ENCODE measurements at regions not wholly inside any gene's neighbourhood (a gene's known extent, or its start where the extent isn't known, plus 50 kb on each side); places are given as distances from the start of the nearest gene placed in this dataset.

DNA sequence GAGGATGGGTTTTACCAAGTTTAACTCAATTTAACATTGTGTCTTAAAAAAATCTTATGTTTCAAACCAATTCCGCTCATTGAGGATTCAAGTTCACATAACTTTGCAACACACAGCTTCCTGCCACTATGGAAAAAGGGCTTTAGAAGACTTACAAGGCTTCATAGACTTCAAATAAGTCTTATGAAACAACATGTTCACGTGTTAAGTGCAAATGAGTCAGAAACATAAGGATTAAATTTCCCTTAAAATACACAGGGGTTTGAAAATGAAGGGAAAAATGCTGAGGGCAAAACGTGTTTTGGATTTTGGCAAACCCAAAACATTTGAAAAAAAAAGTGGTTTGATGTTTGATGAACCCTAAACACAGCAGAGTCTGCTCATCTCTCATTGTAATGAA, 364.8 kb downstream of the BMP4 start:
- Histone ChIP-seq H3K79me2 (ENCODE audit: control insufficient read depth, insufficient read depth, low read length) (no peaks in the 10 kb centered on the region), H3K9me1 (ENCODE audit: control insufficient read depth, extremely low read depth, insufficient read depth, low read length) (no peaks in the 10 kb centered on the region), H3K4me2 (ENCODE audit: control insufficient read depth, extremely low read depth, insufficient read depth, low read depth, low read length) (no peak overlapping the region), H3K27me3 (ENCODE audit: control insufficient read depth, extremely low read depth, insufficient read depth, low read length) (peaks cover 15% of the 10 kb centered on the region), H3K9me3 (ENCODE audit: control insufficient read depth, low read depth, low read length) (no peaks in the 10 kb centered on the region), H3K4me1 (ENCODE audit: control insufficient read depth, extremely low read depth, insufficient read depth, low read length) (no peaks in the 10 kb centered on the region), H3K36me3 (ENCODE audit: control insufficient read depth in 2 of 2, extremely low read depth in 1 of 2, insufficient read depth in 2 of 2, low read length in 2 of 2) (no peaks in the 10 kb centered on the region), H3K9ac (ENCODE audit: control insufficient read depth, extremely low read depth, insufficient read depth, low read length) (no peak overlapping the region), H3K4me3 (ENCODE audit: control insufficient read depth in 2 of 3, extremely low read depth in 1 of 3, insufficient read depth in 2 of 3, low read depth in 1 of 3, low read length in 3 of 3) (no peak overlapping the region), H2AFZ (ENCODE audit: control insufficient read depth, low read length) (no peak overlapping the region), H3K27ac (ENCODE audit: control insufficient read depth, insufficient read depth, low read length) (no peak overlapping the region), H4K20me1 (ENCODE audit: control insufficient read depth, extremely low read depth, insufficient read depth, low read length) (no peaks in the 10 kb centered on the region)
- dilution Hi-C loops (cut with MboI; ENCODE audit: extremely low pct_ligation_motif_present, low sequenced_read_pairs), result no loop called here
- FAIRE-seq, result no peak
- TF ChIP-seq, protein P1, sequence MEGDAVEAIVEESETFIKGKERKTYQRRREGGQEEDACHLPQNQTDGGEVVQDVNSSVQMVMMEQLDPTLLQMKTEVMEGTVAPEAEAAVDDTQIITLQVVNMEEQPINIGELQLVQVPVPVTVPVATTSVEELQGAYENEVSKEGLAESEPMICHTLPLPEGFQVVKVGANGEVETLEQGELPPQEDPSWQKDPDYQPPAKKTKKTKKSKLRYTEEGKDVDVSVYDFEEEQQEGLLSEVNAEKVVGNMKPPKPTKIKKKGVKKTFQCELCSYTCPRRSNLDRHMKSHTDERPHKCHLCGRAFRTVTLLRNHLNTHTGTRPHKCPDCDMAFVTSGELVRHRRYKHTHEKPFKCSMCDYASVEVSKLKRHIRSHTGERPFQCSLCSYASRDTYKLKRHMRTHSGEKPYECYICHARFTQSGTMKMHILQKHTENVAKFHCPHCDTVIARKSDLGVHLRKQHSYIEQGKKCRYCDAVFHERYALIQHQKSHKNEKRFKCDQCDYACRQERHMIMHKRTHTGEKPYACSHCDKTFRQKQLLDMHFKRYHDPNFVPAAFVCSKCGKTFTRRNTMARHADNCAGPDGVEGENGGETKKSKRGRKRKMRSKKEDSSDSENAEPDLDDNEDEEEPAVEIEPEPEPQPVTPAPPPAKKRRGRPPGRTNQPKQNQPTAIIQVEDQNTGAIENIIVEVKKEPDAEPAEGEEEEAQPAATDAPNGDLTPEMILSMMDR (optimal IDR thresholded peaks at IDR 0.05 in 1 of 3, IDR thresholded peaks at IDR 0.05 in 1 of 3, conservative IDR thresholded peaks at IDR 0.05 in 1 of 3; ENCODE audit: extremely low read depth in 1 of 3, insufficient read depth in 2 of 3, low read length in 3 of 3), result no peak
- TF ChIP-seq EZH2 (IDR thresholded peaks at IDR 0.05; ENCODE audit: low read length), result no peak
- DNase-seq (ENCODE audit: low read depth, low spot score), result no peak

DNA sequence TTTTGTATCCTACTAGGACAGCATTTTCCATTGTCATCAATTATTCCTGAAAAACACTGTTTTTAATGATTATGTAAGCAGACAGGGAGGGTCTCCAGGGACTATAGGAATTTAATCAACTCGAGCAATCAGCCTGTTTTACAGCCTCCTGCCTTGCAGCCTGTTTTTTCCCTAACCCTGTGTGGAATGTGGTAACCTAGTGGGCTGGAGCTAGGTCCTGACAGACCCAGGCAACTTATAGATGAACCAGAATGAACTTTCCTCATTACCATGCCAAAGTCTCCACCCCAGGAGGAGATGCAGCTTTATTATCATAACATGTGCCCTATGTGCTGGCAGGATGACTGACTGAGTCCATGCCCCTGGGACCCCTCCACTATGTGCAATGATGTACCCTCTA, 375.1 kb downstream of the BMP4 start:
- Histone ChIP-seq H3K4me3 (ENCODE audit: control insufficient read depth in 2 of 3, extremely low read depth in 1 of 3, insufficient read depth in 2 of 3, low read depth in 1 of 3, low read length in 3 of 3) (no peak overlapping the region), H2AFZ (ENCODE audit: control insufficient read depth, low read length) (no peak overlapping the region), H3K27me3 (ENCODE audit: control insufficient read depth, extremely low read depth, insufficient read depth, low read length) (no peaks in the 10 kb centered on the region), H3K9me3 (ENCODE audit: control insufficient read depth, low read depth, low read length) (no peaks in the 10 kb centered on the region), H3K79me2 (ENCODE audit: control insufficient read depth, insufficient read depth, low read length) (no peaks in the 10 kb centered on the region), H3K4me2 (ENCODE audit: control insufficient read depth, extremely low read depth, insufficient read depth, low read depth, low read length) (no peak overlapping the region), H4K20me1 (ENCODE audit: control insufficient read depth, extremely low read depth, insufficient read depth, low read length) (no peaks in the 10 kb centered on the region), H3K4me1 (ENCODE audit: control insufficient read depth, extremely low read depth, insufficient read depth, low read length) (no peaks in the 10 kb centered on the region), H3K36me3 (ENCODE audit: control insufficient read depth in 2 of 2, extremely low read depth in 1 of 2, insufficient read depth in 2 of 2, low read length in 2 of 2) (no peaks in the 10 kb centered on the region), H3K9me1 (ENCODE audit: control insufficient read depth, extremely low read depth, insufficient read depth, low read length) (no peaks in the 10 kb centered on the region), H3K9ac (ENCODE audit: control insufficient read depth, extremely low read depth, insufficient read depth, low read length) (no peak overlapping the region), H3K27ac (ENCODE audit: control insufficient read depth, insufficient read depth, low read length) (no peak overlapping the region)
- dilution Hi-C loops (cut with MboI; ENCODE audit: extremely low pct_ligation_motif_present, low sequenced_read_pairs), result no loop called here
- DNase-seq (ENCODE audit: low read depth, low spot score) (no peak), FAIRE-seq (no peak)
- TF ChIP-seq EZH2 (IDR thresholded peaks at IDR 0.05; ENCODE audit: low read length), result no peak
- TF ChIP-seq, protein P1 (optimal IDR thresholded peaks at IDR 0.05 in 1 of 3, IDR thresholded peaks at IDR 0.05 in 1 of 3, conservative IDR thresholded peaks at IDR 0.05 in 1 of 3; ENCODE audit: extremely low read depth in 1 of 3, insufficient read depth in 2 of 3, low read length in 3 of 3), result no peak

All from keratinocyte (primary cell).